Tibial nerve (tissue), 4 donors: ENCODE measurements at regions not wholly inside any gene's neighbourhood (a gene's known extent, or its start where the extent isn't known, plus 50 kb on each side); places are given as distances from the start of the nearest gene placed in this dataset.

Experiments
- CTCF ChIP-seq, 5 experiments: fragments of 200-600 bp in 3 of 5; fragments of 450-650 bp in 2 of 5; sonication (generic) in 3 of 5; IDR thresholded peaks; one replicate each; pipeline ENCODE4 v1.5.1; 2016 to 2019; ENCODE audit warnings: antibody characterized with exemption in 5 of 5, mild to moderate bottlenecking in 3 of 5, moderate library complexity in 2 of 5
- EP300 ChIP-seq, 2 donors: sonication (generic); formaldehyde crosslinking; IDR thresholded peaks; one replicate each; pipeline ENCODE4 v1.6.1; 2017; ENCODE audit warnings: antibody characterized with exemption in 2 of 2, mild to moderate bottlenecking in 1 of 2
- POLR2A ChIP-seq, 2 donors: fragments of 450-650 bp; IDR thresholded peaks; one replicate each; pipeline ENCODE4 v1.6.1; 2017; ENCODE audit warnings: antibody characterized with exemption in 2 of 2, mild to moderate bottlenecking in 2 of 2, moderate library complexity in 2 of 2

- no peak for TF ChIP-seq CTCF (IDR thresholded peaks at IDR 0.05)
- TF ChIP-seq EP300 (IDR thresholded peaks at IDR 0.05), result no peak
- no peak for TF ChIP-seq POLR2A (IDR thresholded peaks at IDR 0.05)
These were observed 230.8 kb downstream of the CYLC2 start for GRCh38 chr9:103225702-103226646.
